Osteoblast (primary cell): ENCODE measurements at regions not wholly inside any gene's neighbourhood (a gene's known extent, or its start where the extent isn't known, plus 50 kb on each side); places are given as distances from the start of the nearest gene placed in this dataset.

ENCODE experiments used
- DNase-seq: peaks from one replicate; pipeline ENCODE4 v3.0.0; 2011; ENCODE audit warnings: low spot score, mixed read lengths; ENCODE audit not compliant: insufficient read length; ENCODE audit errors: missing footprints
- H2AFZ ChIP-seq: 2 replicates; pipeline ENCODE4 v1.6.0; 2011; ENCODE audit warnings: mild to moderate bottlenecking, low read length
- H3K27ac ChIP-seq: 2 replicates; pipeline ENCODE4 v1.5.1; 2011; ENCODE audit warnings: mild to moderate bottlenecking, low read depth, low read length, moderate library complexity
- H3K27me3 ChIP-seq: 2 replicates; pipeline ENCODE4 v1.6.0; 2012; ENCODE audit warnings: mild to moderate bottlenecking, control low read depth, inconsistent platforms, low read length, moderate library complexity; ENCODE audit not compliant: insufficient read depth
- H3K36me3 ChIP-seq: 2 replicates; pipeline ENCODE4 v1.5.1; 2011; ENCODE audit warnings: mild to moderate bottlenecking, low read length, control low read depth, moderate library complexity; ENCODE audit not compliant: insufficient read depth
- H3K4me1 ChIP-seq: 2 replicates; pipeline ENCODE4 v1.5.1; 2011; ENCODE audit warnings: mild to moderate bottlenecking, low read length, control low read depth, moderate library complexity; ENCODE audit not compliant: insufficient read depth
- H3K4me2 ChIP-seq: 2 replicates; pipeline ENCODE4 v1.6.0; 2011; ENCODE audit warnings: mild to moderate bottlenecking, low read length; ENCODE audit not compliant: insufficient read depth
- H3K4me3 ChIP-seq: fragments of 200-600 bp; sonication (generic); 3 replicates; pipeline ENCODE4 v1.5.1; 2012; ENCODE audit warnings: mild to moderate bottlenecking, low read length, inconsistent platforms; ENCODE audit not compliant: insufficient read depth
- H3K79me2 ChIP-seq: 2 replicates; pipeline ENCODE4 v1.6.0; 2012; ENCODE audit warnings: mild to moderate bottlenecking, low read length, control low read depth, inconsistent platforms; ENCODE audit not compliant: insufficient read depth
- H3K9me3 ChIP-seq: 2 replicates; pipeline ENCODE4 v1.5.1; 2011; ENCODE audit warnings: low read depth, low read length, control low read depth
- H4K20me1 ChIP-seq: 2 replicates; pipeline ENCODE4 v1.6.0; 2012; ENCODE audit warnings: mild to moderate bottlenecking, low read length, control low read depth; ENCODE audit not compliant: insufficient read depth
- TF ChIP-seq, protein P1 (sequence below): IDR thresholded peaks from 2 replicates; pipeline ENCODE4 v1.5.1; 2011; ENCODE audit warnings: mild to moderate bottlenecking, low read depth, low read length, moderate library complexity; ENCODE audit errors: extremely low read depth

DNA sequence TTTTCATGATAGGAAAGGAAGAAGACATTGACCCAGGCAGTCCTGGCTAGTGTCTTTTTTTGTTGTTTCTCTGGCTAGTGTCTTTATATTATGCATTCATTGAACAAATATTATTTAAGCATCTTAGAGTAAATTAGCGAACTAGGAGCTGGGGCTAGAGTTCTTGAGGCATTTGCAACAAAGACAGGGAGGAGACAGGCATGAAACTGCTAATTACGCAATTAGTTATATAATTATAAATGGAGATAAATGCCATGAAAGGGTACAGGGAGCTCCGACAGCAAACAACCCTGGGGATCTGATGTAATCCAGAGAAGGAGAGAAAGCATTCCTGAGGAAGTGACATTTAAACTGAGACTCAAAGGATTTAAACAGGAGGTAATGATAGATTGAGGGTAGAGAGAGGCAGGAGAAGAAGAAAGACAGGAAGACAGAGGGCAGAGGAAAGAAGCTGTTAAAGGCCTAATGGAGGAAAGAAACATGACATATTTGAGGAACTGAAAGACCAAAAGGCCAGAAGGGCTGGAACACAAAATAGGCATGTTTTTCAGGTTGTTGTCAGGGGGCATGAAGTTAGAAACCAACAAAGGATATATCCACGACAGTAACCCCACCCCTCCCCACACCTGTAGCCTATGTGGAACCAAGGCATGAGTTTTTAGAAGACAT lies 99.5 kb upstream of the GJB5 start:
- TF ChIP-seq, protein P1, sequence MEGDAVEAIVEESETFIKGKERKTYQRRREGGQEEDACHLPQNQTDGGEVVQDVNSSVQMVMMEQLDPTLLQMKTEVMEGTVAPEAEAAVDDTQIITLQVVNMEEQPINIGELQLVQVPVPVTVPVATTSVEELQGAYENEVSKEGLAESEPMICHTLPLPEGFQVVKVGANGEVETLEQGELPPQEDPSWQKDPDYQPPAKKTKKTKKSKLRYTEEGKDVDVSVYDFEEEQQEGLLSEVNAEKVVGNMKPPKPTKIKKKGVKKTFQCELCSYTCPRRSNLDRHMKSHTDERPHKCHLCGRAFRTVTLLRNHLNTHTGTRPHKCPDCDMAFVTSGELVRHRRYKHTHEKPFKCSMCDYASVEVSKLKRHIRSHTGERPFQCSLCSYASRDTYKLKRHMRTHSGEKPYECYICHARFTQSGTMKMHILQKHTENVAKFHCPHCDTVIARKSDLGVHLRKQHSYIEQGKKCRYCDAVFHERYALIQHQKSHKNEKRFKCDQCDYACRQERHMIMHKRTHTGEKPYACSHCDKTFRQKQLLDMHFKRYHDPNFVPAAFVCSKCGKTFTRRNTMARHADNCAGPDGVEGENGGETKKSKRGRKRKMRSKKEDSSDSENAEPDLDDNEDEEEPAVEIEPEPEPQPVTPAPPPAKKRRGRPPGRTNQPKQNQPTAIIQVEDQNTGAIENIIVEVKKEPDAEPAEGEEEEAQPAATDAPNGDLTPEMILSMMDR = no peak

DNA sequence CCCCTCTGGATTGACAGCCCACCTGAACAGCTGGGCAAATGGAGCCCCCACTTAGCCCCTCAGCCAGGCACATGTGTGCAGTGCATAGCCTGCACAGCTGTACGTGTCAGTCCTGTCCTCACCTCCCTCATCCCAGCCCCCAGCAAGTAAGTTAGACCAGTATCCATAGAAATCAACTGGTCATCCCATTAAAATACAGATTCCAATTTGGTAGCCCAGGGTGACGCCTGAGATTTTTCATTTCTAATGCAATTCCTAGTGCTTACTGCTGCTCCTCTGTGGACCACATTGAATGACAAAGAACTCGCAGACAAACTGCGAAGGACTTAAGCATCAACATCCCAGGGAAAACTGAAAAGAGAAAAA lies 99.0 kb upstream of the GJB5 start:
- no peaks in the 10 kb centered on the region for H3K9me3 ChIP-seq
- no peak overlapping the region for H2AFZ ChIP-seq
- H4K20me1 ChIP-seq = no peaks in the 10 kb centered on the region
- H3K79me2 ChIP-seq = no peaks in the 10 kb centered on the region
- H3K27ac ChIP-seq = no peak overlapping the region
- DNase-seq = no peak
- H3K4me3 ChIP-seq = no peak overlapping the region
- H3K36me3 ChIP-seq = no peaks in the 10 kb centered on the region
- H3K27me3 ChIP-seq = no peaks in the 10 kb centered on the region
- H3K4me2 ChIP-seq = no peak overlapping the region
- no peaks in the 10 kb centered on the region for H3K4me1 ChIP-seq
- TF ChIP-seq, protein P1 = no peak

More for the DNA sequence above, 99.5 kb upstream of the GJB5 start:
- Histone ChIP-seq H3K27me3 (no peaks in the 10 kb centered on the region), H3K4me2 (no peak overlapping the region), H3K4me1 (no peaks in the 10 kb centered on the region), H3K9me3 (no peaks in the 10 kb centered on the region), H3K27ac (no peak overlapping the region), H3K36me3 (no peaks in the 10 kb centered on the region), H2AFZ (no peak overlapping the region), H3K79me2 (no peaks in the 10 kb centered on the region), H3K4me3 (no peak overlapping the region), H4K20me1 (no peaks in the 10 kb centered on the region)
- DNase-seq = no peak

DNA sequence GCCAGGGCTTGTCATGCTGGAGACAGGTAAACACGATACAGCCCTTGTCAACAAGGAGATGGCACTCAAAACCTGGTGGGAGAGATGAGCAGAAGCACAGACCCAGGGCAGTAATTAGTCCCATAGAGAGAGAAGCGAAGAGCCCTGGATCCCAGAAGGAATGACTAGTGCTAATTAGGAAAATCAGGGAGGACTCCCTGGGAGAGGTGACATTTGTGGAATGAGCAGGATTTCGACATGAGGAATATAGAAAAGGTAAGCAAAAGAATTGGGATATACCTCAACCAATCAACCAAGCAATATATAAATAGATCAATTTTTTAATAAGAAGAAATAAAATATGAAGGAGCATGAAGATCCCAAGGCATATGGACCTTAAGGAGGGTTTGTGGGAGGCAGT lies 98.5 kb upstream of the GJB5 start:
- H3K27ac ChIP-seq = no peak overlapping the region
- TF ChIP-seq, protein P1 = no peak
- H3K79me2 ChIP-seq = no peaks in the 10 kb centered on the region
- H3K4me3 ChIP-seq = no peak overlapping the region
- no peaks in the 10 kb centered on the region for H3K27me3 ChIP-seq
- no peaks in the 10 kb centered on the region for H4K20me1 ChIP-seq
- no peaks in the 10 kb centered on the region for H3K4me1 ChIP-seq
- H3K9me3 ChIP-seq = no peaks in the 10 kb centered on the region
- H3K4me2 ChIP-seq = no peak overlapping the region
- H2AFZ ChIP-seq = no peak overlapping the region
- H3K36me3 ChIP-seq = no peaks in the 10 kb centered on the region
- no peak for DNase-seq

DNA sequence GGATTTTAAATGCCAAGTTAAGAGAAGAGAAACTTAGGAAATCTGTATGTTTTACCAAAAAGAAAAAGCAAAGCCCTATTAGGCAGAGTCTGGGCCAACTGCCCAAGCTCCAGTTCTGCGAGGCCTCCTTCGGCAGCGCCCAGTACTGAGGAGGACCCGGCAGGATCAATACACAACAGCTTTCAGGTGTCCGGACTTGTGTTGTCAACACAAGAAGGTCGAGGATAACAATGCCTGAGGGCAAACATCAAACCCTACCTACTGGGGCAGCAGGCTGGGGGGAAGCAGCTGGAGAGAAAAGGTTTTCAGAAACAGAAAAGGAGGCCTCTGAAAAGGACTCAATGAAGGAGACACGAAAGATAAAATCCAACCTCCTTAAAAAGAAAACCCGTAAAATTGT lies 98.1 kb upstream of the GJB5 start:
- Histone ChIP-seq H3K4me2 (no peak overlapping the region), H2AFZ (no peak overlapping the region), H3K27me3 (no peaks in the 10 kb centered on the region), H3K4me1 (no peaks in the 10 kb centered on the region), H3K9me3 (no peaks in the 10 kb centered on the region), H3K36me3 (no peaks in the 10 kb centered on the region), H3K79me2 (no peaks in the 10 kb centered on the region), H3K4me3 (no peak overlapping the region), H4K20me1 (no peaks in the 10 kb centered on the region), H3K27ac (no peak overlapping the region)
- no peak for DNase-seq
- TF ChIP-seq, protein P1 = no peak
